ENCODE measurements at regions not wholly inside any gene's neighbourhood (a gene's known extent, or its start where the extent isn't known, plus 50 kb on each side); places are given as distances from the start of the nearest gene placed in this dataset.

GRCh38 chr4:62402088-62402806 lies 1202.1 kb downstream of the ADGRL3 start:
- no peak for TF ChIP-seq POLR2AphosphoS2 (IDR thresholded peaks at IDR 0.05; ENCODE audit: low read depth, low read length)
- no peak for TF ChIP-seq ZFP91 (CRISPR knock-in tag; IDR thresholded peaks at IDR 0.05; ENCODE audit: borderline replicate concordance)
- no peak for TF ChIP-seq MAFK (conservative IDR thresholded peaks at IDR 0.05 in 1 of 2, IDR thresholded peaks at IDR 0.05 in 1 of 2; ENCODE audit: low read length in 2 of 2)
- no peak for TF ChIP-seq POLR2A (IDR thresholded peaks at IDR 0.05; ENCODE audit: insufficient read depth in 1 of 2, low read depth in 2 of 2, low read length in 2 of 2)
- TF ChIP-seq GABPA (IDR thresholded peaks at IDR 0.05; ENCODE audit: low read depth, low read length), result no peak
- no peak for TF ChIP-seq GABPA (CRISPR knock-in tag; IDR thresholded peaks at IDR 0.05; ENCODE audit: low read depth)
- no peak for TF ChIP-seq PHF8 (CRISPR knock-in tag; IDR thresholded peaks at IDR 0.05)
- no peak for TF ChIP-seq CTCF (CRISPR knock-in tag; IDR thresholded peaks at IDR 0.05)
- no peak for TF ChIP-seq NR3C1 (CRISPR knock-in tag; IDR thresholded peaks at IDR 0.05)
- TF ChIP-seq ELF4 (CRISPR knock-in tag; IDR thresholded peaks at IDR 0.05; ENCODE audit: borderline replicate concordance), result no peak
- TF ChIP-seq KMT2B (CRISPR knock-in tag; IDR thresholded peaks at IDR 0.05), result no peak
- TF ChIP-seq POLR2AphosphoS5 (IDR thresholded peaks at IDR 0.05; ENCODE audit: low read depth, low read length), result no peak
- TF ChIP-seq MXI1 (IDR thresholded peaks at IDR 0.05; ENCODE audit: borderline replicate concordance, low read depth, low read length), result no peak
- no peak for TF ChIP-seq JUN (CRISPR knock-in tag; IDR thresholded peaks at IDR 0.05)

Measured in HepG2 (cell line).